K562 (cell line): ENCODE measurements at regions not wholly inside any gene's neighbourhood (a gene's known extent, or its start where the extent isn't known, plus 50 kb on each side); places are given as distances from the start of the nearest gene placed in this dataset.

Experiments used
- ATAC-seq: fragments of 200-7000 bp; cut with Tn5 transposase; 3 replicates; pipeline ENCODE4 v1.9.1; 2020; ENCODE audit warnings: moderate library complexity
- BruUV-seq: library from RNA; stranded (reverse); fragments of 400-500 nt; replicated peaks from 2 replicates; lab custom pipeline; 2021; lab: Mats Ljungman, UMichigan
- CTCF ChIA-PET: fragments of 300-600 bp; formaldehyde crosslinking; extraction: SDS; loops from one replicate; lab custom pipeline; 2021; ENCODE audit warnings: low intra/inter-chr PET ratio; lab: Yijun Ruan, JAX
- POLR2A ChIA-PET: fragments of 300-600, 350-650 bp; sonication (Branson Sonifier 250); formaldehyde crosslinking; extraction: SDS; loops from one replicate; lab custom pipeline; 2021; ENCODE audit warnings: antibody characterized with exemption, inconsistent platforms; lab: Yijun Ruan, JAX
- DNase-seq, 4 experiments: peaks; one replicate each; pipeline versions ENCODE4 v3.0.0 to v3.0.0-alpha.2; 2011 to 2018; ENCODE audit warnings: low spot score in 3 of 4, mixed read lengths in 3 of 4; ENCODE audit errors: extremely low read depth in 1 of 4
- FAIRE-seq: peaks from 2 replicates; lab custom pipeline; 2011; peaks lifted over from hg19 to GRCh38; lab: Jason Lieb, UNC
- H2AFZ ChIP-seq: 2 replicates; pipeline ENCODE4 v1.6.0; 2011; ENCODE audit warnings: low read depth, low read length, control low read depth, inconsistent platforms
- H3K27ac ChIP-seq: fragments of 200-600 bp; 3 replicates; pipeline ENCODE4 v1.8.0; 2011; ENCODE audit warnings: low read depth, mild to moderate bottlenecking, control low read depth, inconsistent platforms, low read length, moderate library complexity, mixed read lengths; ENCODE audit errors: extremely low read depth
- H3K27me3 ChIP-seq, 2 experiments: fragments of 300-600 bp in 1 of 2; 2 replicates in 1 of 2; 3 replicates in 1 of 2; pipeline versions ENCODE4 v1.6.0 to v1.8.0; 2011; ENCODE audit warnings: inconsistent platforms in 2 of 2, low read length in 2 of 2, mild to moderate bottlenecking in 1 of 2, mixed read lengths in 1 of 2, moderate library complexity in 1 of 2; ENCODE audit not compliant: control insufficient read depth in 2 of 2, insufficient read depth in 2 of 2
- H3K36me3 ChIP-seq: fragments of 300-600 bp; 3 replicates; pipeline ENCODE4 v1.8.0; 2011; ENCODE audit warnings: mild to moderate bottlenecking, low read length, inconsistent platforms; ENCODE audit not compliant: control insufficient read depth, insufficient read depth
- H3K4me1 ChIP-seq, 2 experiments: fragments of 200-600 bp in 1 of 2; replicated peaks in 1 of 2; 2 replicates in 1 of 2; 3 replicates in 1 of 2; pipeline versions ENCODE4 v1.5.1 to v1.8.0; 2011; ENCODE audit warnings: inconsistent platforms in 2 of 2, low read length in 2 of 2, mild to moderate bottlenecking in 1 of 2, mixed read lengths in 1 of 2, moderate library complexity in 1 of 2; ENCODE audit not compliant: control insufficient read depth in 2 of 2, insufficient read depth in 2 of 2
- H3K4me2 ChIP-seq: 2 replicates; pipeline ENCODE4 v1.6.1; 2011; ENCODE audit warnings: low read length, control low read depth, inconsistent platforms, mixed read lengths; ENCODE audit not compliant: insufficient read depth
- H3K4me3 ChIP-seq: fragments of 200-600 bp; sonication (generic), shearing (Covaris generic); 2 replicates; pipeline ENCODE4 v1.5.1; 2016; ENCODE audit warnings: control low read depth, inconsistent platforms
- H3K79me2 ChIP-seq: fragments of 200-600 bp; 3 replicates; pipeline ENCODE4 v1.8.0; 2011; ENCODE audit warnings: low read length, inconsistent platforms; ENCODE audit not compliant: control insufficient read depth, insufficient read depth
- H3K9ac ChIP-seq, 2 experiments: 2 replicates each; pipeline versions ENCODE4 v1.6.0 to v1.6.1; 2011; ENCODE audit warnings: low read depth in 2 of 2, low read length in 2 of 2, control low read depth in 1 of 2, inconsistent platforms in 1 of 2, mild to moderate bottlenecking in 1 of 2, mixed read lengths in 1 of 2; ENCODE audit not compliant: insufficient read depth in 1 of 2
- H3K9me1 ChIP-seq: one replicate; pipeline ENCODE4 v1.6.0; 2011; ENCODE audit warnings: inconsistent platforms, mild to moderate bottlenecking, low read length, moderate library complexity; ENCODE audit not compliant: control insufficient read depth, insufficient read depth
- H3K9me3 ChIP-seq: replicated peaks from 2 replicates; pipeline ENCODE4 v1.5.1; 2011; ENCODE audit warnings: low read depth, low read length, inconsistent platforms; ENCODE audit not compliant: control insufficient read depth, insufficient read depth
- H4K20me1 ChIP-seq: replicated peaks from 2 replicates; pipeline ENCODE4 v1.6.1; 2011; ENCODE audit warnings: low read length, inconsistent platforms, mixed read lengths; ENCODE audit not compliant: control insufficient read depth, insufficient read depth
- CCNT2 ChIP-seq: IDR thresholded peaks from 2 replicates; pipeline ENCODE4 v1.6.1; 2011; ENCODE audit warnings: borderline replicate concordance, low read depth, mild to moderate bottlenecking, moderate library complexity, mixed read lengths, low read length; ENCODE audit not compliant: insufficient read length; ENCODE audit errors: extremely low read depth
- IRF2 ChIP-seq: sonication (generic); formaldehyde crosslinking; IDR thresholded peaks from 2 replicates; pipeline ENCODE4 v1.8.1; 2022; ENCODE audit warnings: mild to moderate bottlenecking, missing genetic modification reagents
- SNRNP70 ChIP-seq: fragments of 200-400 bp; formaldehyde crosslinking; optimal IDR thresholded peaks from 2 replicates; pipeline ENCODE3; 2017; ENCODE audit warnings: low read depth, low read length
- ZNF280B ChIP-seq: fragments of 250-450 bp; sonication (Bioruptor Pico); IDR thresholded peaks from 2 replicates; pipeline ENCODE4 v1.5.1; 2021; ENCODE audit warnings: mild to moderate bottlenecking
- WGBS: fragments of 100-300 bp; shearing (Covaris generic); methylation state at CpG from one replicate; pipeline ENCODE4 v1.1.6; 2016; ENCODE audit warnings: low coverage, mixed read lengths; ENCODE audit not compliant: insufficient coverage; ENCODE audit errors: missing lambda C conversion rate; 5-methylcytosine and 5-hydroxymethylcytosine counted together
- in situ Hi-C: fragments of 300-500 bp; cut with MboI; formaldehyde crosslinking; loops from 4 replicates; pipeline ENCODE4 v1.15.0; 2018; ENCODE audit warnings: inconsistent platforms, mixed read lengths
- intact Hi-C: fragments of 100-400 bp; cut with micrococcal nuclease; formaldehyde crosslinking; loops from 2 replicates; pipeline ENCODE4 v1.14.2; 2022

GRCh38 chr7:93693796-93694195 lies 119.3 kb upstream of the CALCR start:
- no TSS peak for BruUV-seq
- DNase-seq (no peak), FAIRE-seq (no peak), ATAC-seq (no peak)
- 10% methylated on average over 6 of the region's 6 CpGs for WGBS
- H3K9me3 ChIP-seq, result no peaks in the 10 kb centered on the region
- H3K27me3 ChIP-seq, result no peaks in the 10 kb centered on the region
- H3K9ac ChIP-seq, result no peak overlapping the region
- no peak overlapping the region for H3K4me2 ChIP-seq
- intact Hi-C loops, result no loop called here
- H3K79me2 ChIP-seq, result no peaks in the 10 kb centered on the region
- H3K4me1 ChIP-seq, result no peaks in the 10 kb centered on the region
- no peaks in the 10 kb centered on the region for H3K36me3 ChIP-seq
- no peak overlapping the region for H2AFZ ChIP-seq
- ChIA-PET POLR2A (interaction anchor here (0.6 to 0.7 kb wide), 2 partner anchors 36 to 591 kb away, joined by 3 read pairs; no protein-coding TSS in a partner anchor), CTCF (no interaction called here)
- H3K4me3 ChIP-seq, result no peak overlapping the region
- no peak for TF ChIP-seq SNRNP70
- 0 out of 2 replicates have a peak, but pooled peaks cover 3% of the 10 kb centered on the region for H4K20me1 ChIP-seq
- H3K27ac ChIP-seq, result no peak overlapping the region
- no peaks in the 10 kb centered on the region for H3K9me1 ChIP-seq
- in situ Hi-C loops, result no loop called here

GRCh38 chr7:93690021-93690420 lies 115.5 kb upstream of the CALCR start:
- ChIA-PET CTCF (interaction anchor here (0.6 kb wide), 1 partner anchor 91 kb away, joined by 3 read pairs; no protein-coding TSS in a partner anchor), POLR2A (no interaction called here)
- no peaks in the 10 kb centered on the region for H3K27me3 ChIP-seq
- no peak overlapping the region for H3K27ac ChIP-seq
- no peak overlapping the region for H3K9ac ChIP-seq
- ATAC-seq (no peak), DNase-seq (no peak), FAIRE-seq (no peak)
- in situ Hi-C loops, result no loop called here
- H3K79me2 ChIP-seq, result no peaks in the 10 kb centered on the region
- H3K9me1 ChIP-seq, result no peaks in the 10 kb centered on the region
- no peak overlapping the region for H2AFZ ChIP-seq
- H3K4me2 ChIP-seq, result no peak overlapping the region
- no peaks in the 10 kb centered on the region for H3K9me3 ChIP-seq
- no peak overlapping the region for H3K4me3 ChIP-seq
- no peaks in the 10 kb centered on the region for H3K36me3 ChIP-seq
- intact Hi-C loops, result no loop called here
- no TSS peak for BruUV-seq
- H3K4me1 ChIP-seq, result no peaks in the 10 kb centered on the region
- TF ChIP-seq IRF2, result no peak
- TF ChIP-seq ZNF280B (CRISPR knock-in tag), result no peak
- TF ChIP-seq CCNT2, result no peak
- 0 out of 2 replicates have a peak, but pooled peaks cover 3% of the 10 kb centered on the region for H4K20me1 ChIP-seq
- WGBS, result 17% methylated on average over 2 of the region's 2 CpGs
